ENCODE measurements at regions not wholly inside any gene's neighbourhood (a gene's known extent, or its start where the extent isn't known, plus 50 kb on each side); places are given as distances from the start of the nearest gene placed in this dataset.

DNA sequence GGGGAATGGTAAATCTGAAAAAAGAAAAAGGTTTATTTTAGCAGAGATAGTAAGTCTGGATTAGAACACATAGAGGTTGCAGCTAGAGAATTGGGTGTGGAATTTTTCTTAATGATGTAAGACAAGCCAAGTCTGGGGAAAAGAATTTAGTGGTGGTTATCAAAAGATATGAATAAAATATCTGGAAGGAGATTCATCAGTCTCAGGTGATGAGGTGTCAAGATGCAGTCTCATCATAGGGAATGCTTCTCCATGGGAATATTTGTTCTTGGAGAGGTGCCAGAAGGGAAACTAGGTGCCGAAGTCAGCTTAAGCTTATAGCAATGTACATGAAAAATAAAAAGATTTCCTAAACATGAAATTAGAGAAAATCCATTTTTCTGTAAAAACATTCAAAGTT is 504.1 kb upstream of the NR3C2 start:
- Mint-ChIP-seq H3K4me3 (no peak overlapping the region), H3K27me3 (ENCODE audit: insufficient read depth) (no peaks in the 10 kb centered on the region; the same call in 1 of the 2 replicates), H3K36me3 (ENCODE audit: low read depth) (peaks cover 4% of the 10 kb centered on the region; the same call in 1 of the 2 replicates), H3K27ac (no peak overlapping the region), H3K4me1 (ENCODE audit: low read depth) (no peaks in the 10 kb centered on the region), H3K9me3 (peaks cover 14% of the 10 kb centered on the region)
- TF ChIP-seq, protein P1, sequence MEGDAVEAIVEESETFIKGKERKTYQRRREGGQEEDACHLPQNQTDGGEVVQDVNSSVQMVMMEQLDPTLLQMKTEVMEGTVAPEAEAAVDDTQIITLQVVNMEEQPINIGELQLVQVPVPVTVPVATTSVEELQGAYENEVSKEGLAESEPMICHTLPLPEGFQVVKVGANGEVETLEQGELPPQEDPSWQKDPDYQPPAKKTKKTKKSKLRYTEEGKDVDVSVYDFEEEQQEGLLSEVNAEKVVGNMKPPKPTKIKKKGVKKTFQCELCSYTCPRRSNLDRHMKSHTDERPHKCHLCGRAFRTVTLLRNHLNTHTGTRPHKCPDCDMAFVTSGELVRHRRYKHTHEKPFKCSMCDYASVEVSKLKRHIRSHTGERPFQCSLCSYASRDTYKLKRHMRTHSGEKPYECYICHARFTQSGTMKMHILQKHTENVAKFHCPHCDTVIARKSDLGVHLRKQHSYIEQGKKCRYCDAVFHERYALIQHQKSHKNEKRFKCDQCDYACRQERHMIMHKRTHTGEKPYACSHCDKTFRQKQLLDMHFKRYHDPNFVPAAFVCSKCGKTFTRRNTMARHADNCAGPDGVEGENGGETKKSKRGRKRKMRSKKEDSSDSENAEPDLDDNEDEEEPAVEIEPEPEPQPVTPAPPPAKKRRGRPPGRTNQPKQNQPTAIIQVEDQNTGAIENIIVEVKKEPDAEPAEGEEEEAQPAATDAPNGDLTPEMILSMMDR (IDR thresholded peaks at IDR 0.05) = no peak
- no peak for DNase-seq

DNA sequence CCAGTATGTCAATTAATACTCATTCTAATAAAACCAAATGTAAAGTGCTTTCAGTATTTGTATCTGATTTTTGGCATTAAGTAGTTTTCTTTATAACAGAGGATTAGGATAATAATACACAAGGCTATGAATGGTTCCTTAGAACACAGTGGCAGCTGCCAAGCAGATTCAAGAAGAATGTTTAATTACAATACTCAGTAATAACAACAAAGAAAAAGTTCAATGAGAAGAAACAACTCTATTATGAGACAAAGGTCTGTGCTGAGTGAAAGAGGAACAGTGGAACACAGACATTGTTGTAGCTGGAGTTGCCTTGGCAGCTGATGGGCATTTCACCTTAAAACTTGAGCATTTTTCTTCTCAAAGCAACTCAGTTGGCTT is 502.6 kb upstream of the NR3C2 start:
- Mint-ChIP-seq H3K27ac (no peak overlapping the region), H3K4me3 (no peak overlapping the region), H3K9me3 (peaks cover 14% of the 10 kb centered on the region), H3K27me3 (ENCODE audit: insufficient read depth) (no peaks in the 10 kb centered on the region; the same call in 1 of the 2 replicates), H3K4me1 (ENCODE audit: low read depth) (no peaks in the 10 kb centered on the region), H3K36me3 (ENCODE audit: low read depth) (peaks cover 4% of the 10 kb centered on the region; the same call in 1 of the 2 replicates)
- TF ChIP-seq, protein P1 (IDR thresholded peaks at IDR 0.05) = no peak
- DNase-seq = no peak

DNA sequence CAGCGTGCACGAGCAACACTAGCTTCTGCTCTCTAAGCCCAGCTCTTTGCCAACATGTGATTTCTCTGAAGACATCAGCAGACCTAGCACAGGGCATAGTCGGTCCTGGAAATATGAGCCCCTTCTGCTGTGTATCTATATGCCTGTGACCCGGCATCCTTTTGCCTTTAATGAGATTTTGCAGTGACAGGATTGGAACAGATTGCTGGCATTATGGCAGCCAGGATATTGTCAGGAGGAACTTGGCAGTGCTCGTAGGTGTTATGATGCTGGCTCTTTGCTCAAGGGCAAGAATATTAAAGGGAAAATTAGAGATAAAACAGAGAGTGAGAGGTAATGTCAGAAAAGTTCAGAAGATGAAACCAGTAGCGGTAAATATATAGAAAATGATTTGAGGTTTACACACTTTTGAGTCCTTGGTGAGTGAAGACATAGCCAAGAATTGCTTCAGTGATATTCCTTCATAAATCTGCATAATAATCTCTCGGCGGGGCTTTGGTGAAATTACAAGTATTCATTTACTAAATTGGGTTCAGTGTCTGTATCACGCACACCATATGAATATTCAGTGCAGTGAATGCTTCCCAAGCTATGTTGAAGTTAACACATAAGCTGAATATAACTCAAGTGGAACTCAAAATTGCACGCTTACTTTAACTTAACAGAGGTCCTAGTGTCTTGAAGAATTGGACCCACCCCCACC is 502.1 kb upstream of the NR3C2 start:
- H3K27ac Mint-ChIP-seq = no peak overlapping the region
- H3K9me3 Mint-ChIP-seq = peaks cover 14% of the 10 kb centered on the region
- peaks cover 4% of the 10 kb centered on the region; the same call in 1 of the 2 replicates for H3K36me3 Mint-ChIP-seq (ENCODE audit: low read depth)
- no peaks in the 10 kb centered on the region for H3K4me1 Mint-ChIP-seq (ENCODE audit: low read depth)
- TF ChIP-seq, protein P1 (IDR thresholded peaks at IDR 0.05) = no peak
- H3K4me3 Mint-ChIP-seq = no peak overlapping the region
- no peak for DNase-seq
- H3K27me3 Mint-ChIP-seq (ENCODE audit: insufficient read depth) = no peaks in the 10 kb centered on the region; the same call in 1 of the 2 replicates

DNA sequence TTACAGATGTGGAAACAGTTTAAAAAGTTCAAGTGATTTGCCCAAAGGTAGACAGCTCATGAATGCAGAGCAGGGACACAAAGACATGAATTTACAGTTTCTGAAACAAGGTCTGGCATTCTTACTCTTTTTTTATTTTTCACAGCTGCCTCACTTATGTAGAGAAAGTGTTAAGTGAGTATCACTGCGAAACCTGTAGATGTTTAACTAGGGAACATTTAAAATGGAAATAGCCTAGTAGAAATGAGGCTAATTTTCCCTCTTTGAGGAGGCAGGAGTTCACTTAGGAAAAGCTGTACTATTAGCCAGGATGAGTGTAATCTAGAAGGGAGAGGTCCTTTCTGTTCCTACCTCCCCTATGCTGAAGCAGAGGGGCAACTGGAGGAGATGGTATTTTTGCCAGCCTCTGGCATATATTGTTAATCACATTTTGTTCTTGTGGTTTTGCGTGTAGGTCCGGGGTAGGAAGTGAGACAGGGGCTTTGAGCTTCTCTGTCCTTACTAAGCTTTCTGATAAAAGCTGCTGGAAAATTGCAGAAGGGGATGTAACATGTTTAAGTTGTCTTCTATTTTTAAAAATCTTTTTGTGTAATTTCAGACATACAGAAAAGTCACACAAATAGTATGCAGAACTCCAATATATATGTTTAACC is 492.8 kb upstream of the NR3C2 start:
- Mint-ChIP-seq H3K36me3 (ENCODE audit: low read depth) (no peaks in the 10 kb centered on the region; the same call in 1 of the 2 replicates), H3K9me3 (peaks cover 31% of the 10 kb centered on the region), H3K27ac (no peak overlapping the region), H3K4me3 (no peak overlapping the region), H3K27me3 (ENCODE audit: insufficient read depth) (no peaks in the 10 kb centered on the region), H3K4me1 (ENCODE audit: low read depth) (no peaks in the 10 kb centered on the region)
- TF ChIP-seq, protein P1 (IDR thresholded peaks at IDR 0.05) = no peak
- no peak for DNase-seq

DNA sequence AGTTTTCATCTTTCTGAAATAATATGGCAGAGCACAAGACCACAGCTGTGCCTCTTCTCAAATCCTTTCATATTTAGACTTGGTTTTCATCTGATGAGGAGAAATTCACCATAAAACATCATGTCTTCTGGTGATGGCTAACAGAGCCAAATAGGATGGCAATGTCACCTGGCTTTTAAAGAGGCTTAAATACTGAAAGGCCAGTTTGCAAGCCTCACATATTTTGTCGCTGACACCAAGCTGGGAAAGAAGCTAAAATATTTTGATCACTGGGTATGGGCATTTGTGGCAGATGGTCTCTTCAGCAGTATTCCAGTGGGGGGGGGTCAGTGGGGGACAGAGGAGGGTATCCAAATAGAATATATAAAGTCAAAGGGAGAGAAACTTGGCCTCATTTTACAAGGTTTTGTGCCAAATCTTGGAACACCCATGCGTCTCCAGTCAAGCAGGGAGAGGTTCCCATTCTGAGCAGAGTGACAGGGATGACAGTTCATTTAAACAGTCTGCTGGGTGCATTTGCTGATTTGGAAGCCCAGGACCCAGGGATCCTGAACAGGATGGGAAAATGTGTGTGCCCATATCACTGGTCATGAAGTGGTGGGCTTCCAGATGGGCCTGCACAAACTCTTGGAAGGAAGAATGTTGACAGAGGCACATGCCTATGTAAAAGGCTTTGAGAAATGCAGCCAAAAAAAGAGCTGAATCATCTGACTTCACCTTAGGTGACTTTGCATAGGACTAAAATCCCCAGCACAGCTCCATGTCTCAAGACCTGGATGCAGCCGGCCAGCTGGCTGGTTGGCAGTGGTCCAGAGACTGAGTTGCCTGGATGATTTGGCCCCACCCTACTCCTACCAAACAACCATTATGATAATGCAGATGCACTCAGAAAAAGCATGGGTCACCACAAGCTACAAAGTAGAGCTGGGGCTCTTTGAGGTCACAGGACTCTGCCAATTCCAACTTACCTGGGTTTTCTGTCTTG is 484.4 kb upstream of the NR3C2 start:
- Mint-ChIP-seq H3K27ac (no peak overlapping the region), H3K4me1 (ENCODE audit: low read depth) (no peaks in the 10 kb centered on the region), H3K36me3 (ENCODE audit: low read depth) (no peaks in the 10 kb centered on the region; the same call in 1 of the 2 replicates), H3K9me3 (peaks cover 34% of the 10 kb centered on the region), H3K4me3 (no peak overlapping the region), H3K27me3 (ENCODE audit: insufficient read depth) (peaks cover 2% of the 10 kb centered on the region; the same call in 1 of the 2 replicates)
- TF ChIP-seq, protein P1 (IDR thresholded peaks at IDR 0.05) = no peak
- DNase-seq = no peak
